Adrenal gland (tissue), 9 donors: ENCODE measurements at regions not wholly inside any gene's neighbourhood (a gene's known extent, or its start where the extent isn't known, plus 50 kb on each side); places are given as distances from the start of the nearest gene placed in this dataset.

ENCODE experiments used
- DNase-seq, 7 donors: peaks; one replicate each; pipeline ENCODE4 v3.0.0-alpha.2; 2019 to 2020
- H3K27ac ChIP-seq, 5 donors: fragments of 200-600 bp; sonication (generic) in 4 of 5; 1 replicate in 3 of 5; 2 replicates in 2 of 5; pipeline versions ENCODE4 v1.5.1 to v1.8.0; 2016 to 2020; ENCODE audit warnings: mild to moderate bottlenecking in 1 of 5
- H3K27me3 ChIP-seq: fragments of 200-600 bp; 2 replicates; pipeline ENCODE4 v1.8.0; 2021
- H3K36me3 ChIP-seq, 2 donors: fragments of 200-600 bp; replicated peaks in 1 of 2; 1 replicate in 1 of 2; 2 replicates in 1 of 2; pipeline versions ENCODE4 v1.5.1 to v1.8.0; 2018 to 2022
- H3K4me1 ChIP-seq, 2 donors: fragments of 200-600 bp; replicated peaks in 1 of 2; 1 replicate in 1 of 2; 2 replicates in 1 of 2; pipeline versions ENCODE4 v1.5.1 to v1.8.0; 2018 to 2021
- H3K4me3 ChIP-seq, 4 donors: fragments of 200-600 bp; sonication (generic) in 3 of 4; one replicate each; pipeline ENCODE4 v1.5.1; 2016 to 2018
- H3K9me3 ChIP-seq, 3 donors: fragments of 200-600 bp; sonication (generic) in 1 of 3; replicated peaks in 1 of 3; 1 replicate in 2 of 3; 2 replicates in 1 of 3; pipeline versions ENCODE4 v1.5.1 to v1.8.0; 2016 to 2021
- CTCF ChIP-seq, 6 experiments: fragments of 450-650 bp in 4 of 6; fragments of 200-600 bp in 2 of 6; sonication (generic) in 1 of 6; IDR thresholded peaks; 1 replicate in 5 of 6; 2 replicates in 1 of 6; pipeline versions ENCODE4 v1.5.1 to v1.8.0; 2016 to 2021; ENCODE audit warnings: antibody characterized with exemption in 6 of 6, mild to moderate bottlenecking in 2 of 6, moderate library complexity in 1 of 6
- POLR2A ChIP-seq, 2 donors: fragments of 450-650 bp; IDR thresholded peaks; one replicate each; pipeline ENCODE4 v1.6.1; 2017; ENCODE audit warnings: antibody characterized with exemption in 2 of 2, mild to moderate bottlenecking in 2 of 2, moderate library complexity in 1 of 2
- WGBS, 4 donors: extraction: QIAGEN DNeasy Blood & Tissue Kit in 2 of 4; methylation state at CpG; one replicate each; pipeline versions ENCODE4 v1.1.5 to v1.1.7; 2013 to 2017; 5-methylcytosine and 5-hydroxymethylcytosine counted together
- intact Hi-C, 2 donors: fragments of 100-400 bp; cut with DNase I; formaldehyde crosslinking; loops; one replicate each; pipeline versions ENCODE4 v1.14.1 to v1.15.0; 2022 to 2023
- donor health status: healthy with polysubstance abuse.
- donor health status: Bipolar disorder and iron deficiency.
- donor health status: DM: yes; HTN: yes; CAD: no.
- donor health status: DM: no; HTN: no; CAD: no.
- donor health status: DM: no; HTN: no; CAD: no.

- no peaks in the 10 kb centered on the region for H3K36me3 ChIP-seq
- DNase-seq, result no peak
- H3K9me3 ChIP-seq, result no peaks in the 10 kb centered on the region
- TF ChIP-seq CTCF (IDR thresholded peaks at IDR 0.05) (no peak), POLR2A (IDR thresholded peaks at IDR 0.05) (no peak)
- WGBS, 4 donors, result 63 to 82% (median 75%) methylated on average over 5 of the region's 5 CpGs
- H3K27ac ChIP-seq, result no peak overlapping the region
- intact Hi-C loops, result no loop called here
- H3K4me1 ChIP-seq, result no peaks in the 10 kb centered on the region
- H3K27me3 ChIP-seq, result no peaks in the 10 kb centered on the region
- no peak overlapping the region for H3K4me3 ChIP-seq
Measured at GRCh38 chr4:181202240-181202639, 1041.0 kb upstream of the TENM3 start.

- TF ChIP-seq POLR2A (IDR thresholded peaks at IDR 0.05) (no peak), CTCF (IDR thresholded peaks at IDR 0.05) (no peak)
- intact Hi-C loops, result no loop called here
- Histone ChIP-seq H3K4me3 (no peak overlapping the region), H3K9me3 (no peaks in the 10 kb centered on the region), H3K36me3 (no peaks in the 10 kb centered on the region), H3K27me3 (no peaks in the 10 kb centered on the region), H3K4me1 (no peaks in the 10 kb centered on the region), H3K27ac (no peak overlapping the region)
- no peak for DNase-seq
- WGBS, 4 donors, result 81 to 91% (median 85%) methylated on average over 4 of the region's 4 CpGs
Measured at GRCh38 chr4:181204109-181204508, 1039.1 kb upstream of the TENM3 start.

DNA sequence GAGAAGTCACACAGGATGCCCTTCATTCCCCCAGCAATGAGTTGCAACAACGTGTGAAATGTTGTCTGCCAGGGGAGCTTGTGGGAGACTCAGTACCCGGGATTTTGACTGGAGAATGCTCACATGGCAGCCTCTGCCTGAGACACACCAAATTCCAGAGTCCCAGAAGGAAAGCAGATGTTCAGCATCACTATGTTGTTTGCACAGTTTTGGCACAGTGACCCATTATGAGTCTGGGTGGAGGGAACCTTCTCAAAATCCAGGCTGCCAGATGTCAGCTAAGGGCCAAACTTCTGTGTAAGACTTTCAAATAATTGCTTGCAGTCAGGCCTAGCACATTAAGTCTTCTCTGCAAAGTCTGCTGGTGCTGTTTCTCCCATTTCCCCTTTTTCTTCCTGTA, 1029.7 kb upstream of the TENM3 start:
- WGBS, 4 donors, result 64 to 75% (median 72%) methylated on average over 2 of the region's 2 CpGs
- Histone ChIP-seq H3K36me3 (no peaks in the 10 kb centered on the region), H3K27me3 (no peaks in the 10 kb centered on the region), H3K4me3 (no peak overlapping the region), H3K27ac (no peak overlapping the region), H3K4me1 (no peaks in the 10 kb centered on the region), H3K9me3 (no peaks in the 10 kb centered on the region)
- no peak for DNase-seq
- intact Hi-C loops, result no loop called here
- TF ChIP-seq CTCF (IDR thresholded peaks at IDR 0.05) (no peak), POLR2A (IDR thresholded peaks at IDR 0.05) (no peak)

DNA sequence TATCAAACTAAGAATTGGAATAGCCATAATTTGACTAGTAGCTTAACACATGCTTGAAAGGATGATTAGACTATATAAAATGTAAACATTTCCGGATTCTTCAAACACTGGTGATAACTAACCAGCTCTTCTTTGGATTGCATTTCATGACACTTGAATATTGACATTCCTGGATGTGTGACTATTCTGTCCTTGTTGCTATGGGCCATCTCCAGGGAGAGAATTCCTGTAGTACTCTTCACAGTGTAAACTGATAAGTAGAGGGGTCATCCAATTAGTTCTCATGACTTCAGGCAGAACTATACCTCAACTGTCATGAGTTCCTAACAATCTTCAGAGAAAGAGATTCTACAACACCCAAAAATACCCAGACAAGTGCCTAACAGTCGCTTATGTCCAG, 1026.7 kb upstream of the TENM3 start:
- no peak for DNase-seq
- WGBS, 4 donors, result 86 to 98% (median 93%) methylated on average over 2 of the region's 2 CpGs
- Histone ChIP-seq H3K9me3 (no peaks in the 10 kb centered on the region), H3K4me1 (no peaks in the 10 kb centered on the region), H3K36me3 (no peaks in the 10 kb centered on the region), H3K27me3 (no peaks in the 10 kb centered on the region), H3K27ac (no peak overlapping the region), H3K4me3 (no peak overlapping the region)
- no peak for TF ChIP-seq CTCF (IDR thresholded peaks at IDR 0.05)
- TF ChIP-seq POLR2A (IDR thresholded peaks at IDR 0.05), result no peak
- intact Hi-C loops, result no loop called here
